ENCODE measurements at regions not wholly inside any gene's neighbourhood (a gene's known extent, or its start where the extent isn't known, plus 50 kb on each side); places are given as distances from the start of the nearest gene placed in this dataset.

- no peak for ATAC-seq
- TF ChIP-seq CSRNP3 (CRISPR knock-in tag; IDR thresholded peaks at IDR 0.05) (no peak), BACH2 (CRISPR knock-in tag; IDR thresholded peaks at IDR 0.05; ENCODE audit: borderline replicate concordance) (no peak), CSDC2 (CRISPR knock-in tag; IDR thresholded peaks at IDR 0.05) (no peak), GLIS3 (CRISPR knock-in tag; IDR thresholded peaks at IDR 0.05) (no peak), ZNF565 (CRISPR knock-in tag; conservative IDR thresholded peaks at IDR 0.05; ENCODE audit: low read depth) (no peak)
These were observed 1248.4 kb downstream of the BRD1 start for GRCh38 chr22:48579043-48579927.

- no peak for TF ChIP-seq ZFP3 (CRISPR knock-in tag; IDR thresholded peaks at IDR 0.05)
- no peak for TF ChIP-seq POU6F1 (CRISPR knock-in tag; IDR thresholded peaks at IDR 0.05; ENCODE audit: borderline replicate concordance, low read depth)
- no peak for TF ChIP-seq TSHZ2 (CRISPR knock-in tag; IDR thresholded peaks at IDR 0.05)
- no peak for TF ChIP-seq ZFP30 (CRISPR knock-in tag; IDR thresholded peaks at IDR 0.05)
- no peak for TF ChIP-seq OSR1 (CRISPR knock-in tag; IDR thresholded peaks at IDR 0.05)
- TF ChIP-seq ZNF70 (CRISPR knock-in tag; IDR thresholded peaks at IDR 0.05): no peak
- TF ChIP-seq RARB (CRISPR knock-in tag; IDR thresholded peaks at IDR 0.05): no peak
- TF ChIP-seq CREB5 (CRISPR knock-in tag; IDR thresholded peaks at IDR 0.05; ENCODE audit: low read depth): no peak
- TF ChIP-seq SNAI2 (CRISPR knock-in tag; IDR thresholded peaks at IDR 0.05): no peak
- no peak for TF ChIP-seq GLIS3 (CRISPR knock-in tag; IDR thresholded peaks at IDR 0.05)
- no peak for TF ChIP-seq TOX (CRISPR knock-in tag; IDR thresholded peaks at IDR 0.05; ENCODE audit: borderline replicate concordance)
- no peak for TF ChIP-seq ZC3H10 (CRISPR knock-in tag; IDR thresholded peaks at IDR 0.05)
- no peak for TF ChIP-seq ISL1 (CRISPR knock-in tag; IDR thresholded peaks at IDR 0.05)
- TF ChIP-seq PATZ1 (CRISPR knock-in tag; IDR thresholded peaks at IDR 0.05; ENCODE audit: borderline replicate concordance): no peak
- TF ChIP-seq ZNF565 (CRISPR knock-in tag; conservative IDR thresholded peaks at IDR 0.05; ENCODE audit: low read depth): no peak
- no peak for TF ChIP-seq TCF4 (CRISPR knock-in tag; IDR thresholded peaks at IDR 0.05; ENCODE audit: borderline replicate concordance)
- no peak for ATAC-seq
These were observed 1249.3 kb downstream of the BRD1 start for GRCh38 chr22:48578138-48579042.

Data from SK-N-SH treated with all-trans-retinoic acid at 6 μM for 48 hours (cell line).